Panc1 (cell line): ENCODE measurements at regions not wholly inside any gene's neighbourhood (a gene's known extent, or its start where the extent isn't known, plus 50 kb on each side); places are given as distances from the start of the nearest gene placed in this dataset.

Source experiments
- CTCF ChIP-seq: fragments of 450-650 bp; IDR thresholded peaks from 2 replicates; pipeline ENCODE4 v1.5.1; 2017; ENCODE audit warnings: mild to moderate bottlenecking
- POLR2AphosphoS5 ChIP-seq: IDR thresholded peaks from 2 replicates; pipeline ENCODE4 v1.6.1; 2012; ENCODE audit warnings: mild to moderate bottlenecking, low read depth, low read length, moderate library complexity
- REST ChIP-seq, 2 experiments: IDR thresholded peaks; 2 replicates each; pipeline ENCODE4 v1.6.1; 2011 to 2012; ENCODE audit warnings: low read depth in 2 of 2, control low read depth in 1 of 2, low read length in 1 of 2, mild to moderate bottlenecking in 1 of 2, moderate library complexity in 1 of 2; ENCODE audit not compliant: insufficient read depth in 1 of 2
- TCF7L2 ChIP-seq: IDR thresholded peaks from 2 replicates; pipeline ENCODE4 v1.6.1; 2011; ENCODE audit warnings: mild to moderate bottlenecking, low read depth, low read length, inconsistent platforms

- TF ChIP-seq CTCF: no peak
- TF ChIP-seq REST (IDR thresholded peaks at IDR 0.05; ENCODE audit: insufficient read depth in 1 of 2, low read depth in 2 of 2, low read length in 1 of 2): no peak
- TF ChIP-seq TCF7L2: no peak
- TF ChIP-seq POLR2AphosphoS5: no peak
These were observed 221.0 kb upstream of the FOXD3 start for GRCh38 chr1:63101336-63101735.
